ENCODE measurements at regions not wholly inside any gene's neighbourhood (a gene's known extent, or its start where the extent isn't known, plus 50 kb on each side); places are given as distances from the start of the nearest gene placed in this dataset.

GRCh38 chr12:4152145-4152795, 121.3 kb upstream of the CCND2 start:
- no peak for TF ChIP-seq MXI1 (conservative IDR thresholded peaks at IDR 0.05; ENCODE audit: poor library complexity, severe bottlenecking)
- TF ChIP-seq EP300 (conservative IDR thresholded peaks at IDR 0.05; ENCODE audit: poor library complexity, severe bottlenecking), result no peak
- TF ChIP-seq SMC3 (conservative IDR thresholded peaks at IDR 0.05; ENCODE audit: poor library complexity), result no peak
- TF ChIP-seq, protein P1, sequence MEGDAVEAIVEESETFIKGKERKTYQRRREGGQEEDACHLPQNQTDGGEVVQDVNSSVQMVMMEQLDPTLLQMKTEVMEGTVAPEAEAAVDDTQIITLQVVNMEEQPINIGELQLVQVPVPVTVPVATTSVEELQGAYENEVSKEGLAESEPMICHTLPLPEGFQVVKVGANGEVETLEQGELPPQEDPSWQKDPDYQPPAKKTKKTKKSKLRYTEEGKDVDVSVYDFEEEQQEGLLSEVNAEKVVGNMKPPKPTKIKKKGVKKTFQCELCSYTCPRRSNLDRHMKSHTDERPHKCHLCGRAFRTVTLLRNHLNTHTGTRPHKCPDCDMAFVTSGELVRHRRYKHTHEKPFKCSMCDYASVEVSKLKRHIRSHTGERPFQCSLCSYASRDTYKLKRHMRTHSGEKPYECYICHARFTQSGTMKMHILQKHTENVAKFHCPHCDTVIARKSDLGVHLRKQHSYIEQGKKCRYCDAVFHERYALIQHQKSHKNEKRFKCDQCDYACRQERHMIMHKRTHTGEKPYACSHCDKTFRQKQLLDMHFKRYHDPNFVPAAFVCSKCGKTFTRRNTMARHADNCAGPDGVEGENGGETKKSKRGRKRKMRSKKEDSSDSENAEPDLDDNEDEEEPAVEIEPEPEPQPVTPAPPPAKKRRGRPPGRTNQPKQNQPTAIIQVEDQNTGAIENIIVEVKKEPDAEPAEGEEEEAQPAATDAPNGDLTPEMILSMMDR (IDR thresholded peaks at IDR 0.05; ENCODE audit: poor library complexity, severe bottlenecking), result no peak
- TF ChIP-seq RAD21 (conservative IDR thresholded peaks at IDR 0.05), result no peak
- TF ChIP-seq TAF1 (IDR thresholded peaks at IDR 0.05; ENCODE audit: low read depth), result no peak
- TF ChIP-seq EZH2 (IDR thresholded peaks at IDR 0.05; ENCODE audit: borderline replicate concordance, insufficient read depth, low read length, poor library complexity, severe bottlenecking), result no peak
- TF ChIP-seq REST (IDR thresholded peaks at IDR 0.05; ENCODE audit: borderline replicate concordance), result no peak
- TF ChIP-seq POLR2AphosphoS5 (IDR thresholded peaks at IDR 0.05), result no peak
- Histone ChIP-seq H3K9me2 (ENCODE audit: insufficient read depth, low read length) (no peaks in the 10 kb centered on the region), H3K9me3 (ENCODE audit: low read length) (no peaks in the 10 kb centered on the region), H3K4me2 (ENCODE audit: low read length) (no peak overlapping the region), H3K9ac (ENCODE audit: low read length) (no peak overlapping the region), H3K27me3 (ENCODE audit: insufficient read depth, low read depth, low read length) (no peaks in the 10 kb centered on the region), H3K4me3 (ENCODE audit: low read length) (no peak overlapping the region), H2AFZ (ENCODE audit: low read depth, low read length) (no peak overlapping the region), H3K36me3 (ENCODE audit: insufficient read depth, low read length) (no peaks in the 10 kb centered on the region), H3K27ac (ENCODE audit: low read length) (no peak overlapping the region), H4K20me1 (ENCODE audit: insufficient read depth) (no peaks in the 10 kb centered on the region), H3K79me2 (replicated peaks; ENCODE audit: insufficient read depth, low read length) (no peaks in the 10 kb centered on the region), H3F3A (ENCODE audit: insufficient read depth, low read length, poor library complexity, severe bottlenecking) (no peaks in the 10 kb centered on the region)

- no peak overlapping the region for H2AFZ ChIP-seq (ENCODE audit: low read depth, low read length)
- no peaks in the 10 kb centered on the region for H3K36me3 ChIP-seq (ENCODE audit: insufficient read depth, low read length)
- no peak overlapping the region for H3K4me3 ChIP-seq (ENCODE audit: low read length)
- H3K4me2 ChIP-seq (ENCODE audit: low read length), result no peak overlapping the region
- no peaks in the 10 kb centered on the region for H4K20me1 ChIP-seq (ENCODE audit: insufficient read depth)
- H3K9ac ChIP-seq (ENCODE audit: low read length), result no peak overlapping the region
- no peaks in the 10 kb centered on the region for H3K27me3 ChIP-seq (ENCODE audit: insufficient read depth, low read depth, low read length)
- TF ChIP-seq REST (IDR thresholded peaks at IDR 0.05; ENCODE audit: borderline replicate concordance) (no peak), EP300 (conservative IDR thresholded peaks at IDR 0.05; ENCODE audit: poor library complexity, severe bottlenecking) (no peak), EZH2 (IDR thresholded peaks at IDR 0.05; ENCODE audit: borderline replicate concordance, insufficient read depth, low read length, poor library complexity, severe bottlenecking) (no peak), RAD21 (conservative IDR thresholded peaks at IDR 0.05) (no peak), SMC3 (conservative IDR thresholded peaks at IDR 0.05; ENCODE audit: poor library complexity) (no peak), TAF1 (IDR thresholded peaks at IDR 0.05; ENCODE audit: low read depth) (no peak), MXI1 (conservative IDR thresholded peaks at IDR 0.05; ENCODE audit: poor library complexity, severe bottlenecking) (no peak), POLR2AphosphoS5 (IDR thresholded peaks at IDR 0.05) (no peak)
- TF ChIP-seq, protein P1 (IDR thresholded peaks at IDR 0.05; ENCODE audit: poor library complexity, severe bottlenecking), result no peak
- H3K79me2 ChIP-seq (replicated peaks; ENCODE audit: insufficient read depth, low read length), result no peaks in the 10 kb centered on the region
- H3K9me3 ChIP-seq (ENCODE audit: low read length), result no peaks in the 10 kb centered on the region
- no peak overlapping the region for H3K27ac ChIP-seq (ENCODE audit: low read length)
- H3F3A ChIP-seq (ENCODE audit: insufficient read depth, low read length, poor library complexity, severe bottlenecking), result no peaks in the 10 kb centered on the region
- no peaks in the 10 kb centered on the region for H3K9me2 ChIP-seq (ENCODE audit: insufficient read depth, low read length)
Observed at GRCh38 chr12:4151362-4152121, 122.0 kb upstream of the CCND2 start.
